DMS53 treated with DMSO at 0.1 percent for 48 hours (cell line): ENCODE measurements at regions not wholly inside any gene's neighbourhood (a gene's known extent, or its start where the extent isn't known, plus 50 kb on each side); places are given as distances from the start of the nearest gene placed in this dataset.
A peak's percentile ranks its signal among the peaks of the same experiment; 100 is the strongest.

ENCODE experiments used
- DNase-seq: peaks from one replicate; lab custom pipeline; 2025; ENCODE audit not compliant: unreplicated experiment; lab: John Stamatoyannopoulos, UW

DNA sequence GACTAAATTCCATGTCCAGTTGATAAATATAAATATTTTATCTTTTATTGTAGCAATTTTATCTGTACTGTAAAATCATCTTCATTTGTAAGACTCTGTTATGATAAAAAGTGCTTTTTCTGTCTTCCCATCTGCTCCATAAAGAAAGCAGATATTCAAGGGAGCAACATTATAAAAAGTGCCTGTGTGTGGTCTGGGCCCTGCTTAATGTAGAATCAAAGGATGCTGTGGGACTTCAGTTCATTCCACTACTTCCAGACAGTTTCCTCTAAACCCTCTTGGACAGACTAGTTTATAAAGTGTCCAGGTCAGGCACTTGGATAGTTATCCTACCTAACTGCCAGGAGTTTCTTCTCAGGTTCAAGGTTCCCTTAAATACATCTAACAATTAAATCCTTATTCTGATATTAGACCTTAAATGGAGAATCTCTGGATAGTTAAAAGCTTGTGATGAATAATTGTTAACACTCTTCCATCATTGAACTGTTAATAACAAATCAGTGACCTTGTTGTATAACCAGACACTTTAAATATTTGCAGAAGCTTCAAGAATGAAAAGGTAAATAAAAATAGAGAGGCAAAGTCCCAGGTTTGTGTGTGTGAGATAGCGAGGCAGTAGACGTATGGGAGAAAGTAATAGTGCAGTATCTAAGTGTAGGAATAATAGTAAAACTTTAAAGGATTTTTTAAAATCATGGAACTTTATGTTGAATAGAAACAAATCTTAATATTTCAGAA lies 237.5 kb upstream of the CTSO start:
- no peak for DNase-seq

- DNase-seq: no peak
Measured at GRCh38 chr4:156190615-156191014, 236.9 kb upstream of the CTSO start.

- DNase-seq: no peak
Measured at GRCh38 chr4:156188596-156188995, 234.9 kb upstream of the CTSO start.

DNA sequence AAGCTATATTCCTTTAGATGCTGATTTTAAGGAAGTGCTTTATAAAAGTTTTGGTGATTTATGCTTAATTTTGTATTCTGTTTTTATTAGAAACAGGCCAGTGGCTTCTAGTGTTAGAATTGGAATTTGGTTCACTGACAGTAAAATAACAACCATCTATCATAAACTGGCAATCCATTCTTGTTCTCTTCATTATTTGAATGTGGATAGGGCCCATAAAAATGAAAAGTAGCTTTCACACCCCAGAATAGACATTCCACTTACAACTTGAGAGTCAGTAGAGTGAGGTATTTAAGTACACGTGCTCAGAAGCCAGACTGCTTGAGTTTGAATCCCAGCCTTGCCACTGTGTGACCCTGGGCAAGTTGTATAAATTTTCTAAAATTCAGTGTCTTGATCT lies 232.4 kb upstream of the CTSO start:
- no peak for DNase-seq

DNA sequence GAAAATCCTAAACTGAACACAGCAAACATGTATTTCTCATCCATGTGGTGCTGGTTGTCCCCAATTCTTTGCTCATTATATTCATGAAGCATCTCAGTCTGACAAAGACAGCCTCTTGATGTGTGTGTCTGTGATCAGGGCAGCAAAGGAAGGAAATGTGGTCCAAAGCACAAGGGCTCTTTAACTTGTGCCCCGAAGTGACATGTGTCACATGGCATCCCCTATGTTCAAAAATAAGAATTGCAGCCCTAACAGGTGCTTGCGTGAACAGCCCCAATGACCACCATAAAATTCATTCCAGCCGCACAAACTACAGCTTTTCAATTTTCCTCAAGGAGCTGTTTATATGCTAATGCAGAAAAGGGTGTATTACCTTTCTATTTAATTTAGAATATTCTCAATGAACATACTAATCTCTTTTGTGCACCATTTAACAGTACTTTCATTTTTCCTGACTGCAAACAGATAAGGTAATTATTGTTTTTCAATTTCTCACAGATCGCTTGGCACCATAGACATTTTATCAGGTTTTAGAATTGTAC lies 231.9 kb upstream of the CTSO start:
- DNase-seq: no peak

- peak; percentile 66 for DNase-seq
Measured at GRCh38 chr4:156182269-156182668, 228.6 kb upstream of the CTSO start.

GRCh38 chr4:156177941-156178340 lies 224.3 kb upstream of the CTSO start:
- no peak for DNase-seq

DNA sequence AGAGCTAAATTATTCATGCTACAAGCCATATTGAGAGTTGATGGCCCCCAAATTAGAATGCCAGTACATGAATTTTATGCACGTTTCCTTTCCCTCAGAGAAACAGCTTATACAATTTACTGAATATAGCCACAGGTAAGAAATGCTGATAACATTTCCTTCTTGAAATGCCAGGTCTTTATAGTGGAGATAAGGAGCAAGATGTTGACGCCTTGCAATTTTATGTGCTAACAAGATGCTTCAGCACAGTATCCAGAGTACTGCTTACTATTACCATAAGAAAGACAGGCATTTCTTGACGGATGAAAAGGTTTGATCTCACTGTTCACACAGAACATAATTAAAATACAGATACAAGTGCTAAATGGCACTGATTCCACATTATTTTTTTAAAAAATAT lies 223.2 kb upstream of the CTSO start:
- DNase-seq: no peak

- no peak for DNase-seq
Measured at GRCh38 chr4:156173937-156174336, 220.3 kb upstream of the CTSO start.

DNA sequence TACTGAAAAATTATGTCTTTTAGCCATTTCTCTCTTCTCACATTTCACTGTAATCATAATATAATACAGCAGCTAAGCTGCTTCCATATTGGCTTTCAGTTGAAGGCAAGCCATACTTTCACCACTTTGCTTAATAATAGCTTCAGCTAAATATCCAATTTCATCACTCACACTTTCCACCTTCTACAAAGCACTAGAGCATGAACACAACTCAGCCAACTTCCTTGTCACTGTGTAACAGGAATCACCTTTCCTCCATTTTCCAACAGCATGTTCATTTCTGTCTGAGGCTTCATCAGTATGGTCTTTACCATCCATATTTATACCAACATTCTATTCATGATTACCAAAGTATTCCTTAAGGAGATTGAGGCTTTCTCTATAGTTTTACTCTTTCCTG lies 219.8 kb upstream of the CTSO start:
- DNase-seq: no peak

- DNase-seq: no peak
Measured at GRCh38 chr4:156169861-156170260, 216.2 kb upstream of the CTSO start.

GRCh38 chr4:156169011-156169410 lies 215.3 kb upstream of the CTSO start:
- no peak for DNase-seq

DNA sequence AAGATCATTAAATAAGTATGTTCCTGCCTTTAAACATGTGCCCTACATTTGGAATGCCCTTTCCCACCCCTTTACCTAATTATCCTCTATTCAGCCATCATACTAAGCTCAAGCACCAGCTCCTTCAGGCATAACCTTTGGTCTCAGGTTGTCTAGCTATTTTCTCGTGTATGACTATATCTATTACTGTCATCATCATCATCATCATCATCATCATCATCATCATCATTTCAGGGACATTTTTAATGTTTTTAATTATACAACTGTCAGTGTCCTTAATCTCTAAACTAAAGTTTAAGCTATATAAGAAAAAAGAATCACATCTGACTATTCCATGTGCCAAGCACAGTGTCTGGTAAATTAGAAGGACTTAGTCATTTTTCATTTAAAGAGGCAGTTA lies 214.6 kb upstream of the CTSO start:
- no peak for DNase-seq

- DNase-seq: no peak
Measured at GRCh38 chr4:156158747-156159146, 205.1 kb upstream of the CTSO start.

- DNase-seq: no peak
Measured at GRCh38 chr4:156154978-156155377, 201.3 kb upstream of the CTSO start.

- DNase-seq: no peak
Measured at GRCh38 chr4:156146571-156146970, 192.9 kb upstream of the CTSO start.

- DNase-seq: no peak
Measured at GRCh38 chr4:156144961-156145360, 191.3 kb upstream of the CTSO start.

- no peak for DNase-seq
Measured at GRCh38 chr4:156138781-156139280, 185.2 kb upstream of the CTSO start.

DNA sequence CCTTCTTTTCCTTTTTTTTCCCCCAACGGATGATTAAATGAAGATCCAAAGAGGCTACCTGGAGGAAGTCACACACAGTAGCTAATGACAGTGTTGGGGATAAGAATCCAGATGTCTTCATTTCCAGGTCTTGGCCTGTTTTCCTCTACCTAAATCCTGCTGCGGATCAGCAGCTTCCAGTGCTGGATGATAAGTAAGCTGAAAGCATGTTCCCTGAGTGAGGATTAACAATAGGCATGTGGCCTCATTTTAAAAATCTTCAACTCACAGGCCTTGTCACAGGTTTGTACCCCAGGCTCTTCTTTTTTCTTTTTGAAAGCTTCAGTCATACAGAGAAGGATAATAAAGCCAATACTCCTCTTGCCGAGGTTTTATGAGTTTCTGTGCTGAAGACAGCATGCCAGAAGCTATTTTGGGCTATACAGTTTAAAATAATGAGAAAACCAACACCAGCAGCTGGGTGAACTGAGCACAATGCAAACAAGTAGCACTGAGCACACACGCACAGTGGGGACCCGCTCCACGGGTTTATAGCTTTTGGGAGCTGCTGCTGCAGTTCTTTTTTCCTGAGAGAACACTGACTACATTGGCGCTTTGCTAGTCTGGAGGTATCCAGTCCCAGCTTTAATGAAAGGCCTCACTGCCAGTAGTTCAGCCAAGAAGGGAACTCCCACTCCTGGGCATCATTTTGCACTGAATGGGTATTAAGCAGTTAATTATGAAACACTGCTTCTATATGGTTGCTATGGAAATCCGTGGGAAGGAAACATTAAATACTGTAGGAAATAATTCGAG lies 184.2 kb upstream of the CTSO start:
- no peak for DNase-seq

DNA sequence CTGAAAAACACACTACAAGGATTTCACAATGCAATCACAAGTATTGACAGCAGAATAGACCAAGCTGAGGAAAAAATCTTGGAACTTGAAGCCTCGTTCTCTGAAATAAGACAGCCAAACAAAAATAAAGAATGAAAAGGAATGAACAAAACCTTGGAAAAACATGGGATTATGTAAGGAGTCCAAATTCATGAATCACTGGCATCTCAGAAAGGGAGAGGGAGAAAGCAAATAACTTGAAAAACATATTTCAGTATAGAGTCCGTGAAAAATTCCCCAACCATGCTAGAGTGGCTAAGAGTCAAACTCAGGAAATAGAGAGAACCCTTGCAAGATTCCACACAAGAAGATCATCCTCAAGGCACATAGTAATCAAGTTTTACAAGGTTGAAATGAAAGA lies 178.5 kb upstream of the CTSO start:
- no peak for DNase-seq

GRCh38 chr4:156128616-156129015 lies 174.9 kb upstream of the CTSO start:
- no peak for DNase-seq
